GM20000 (cell line): ENCODE measurements at regions not wholly inside any gene's neighbourhood (a gene's known extent, or its start where the extent isn't known, plus 50 kb on each side); places are given as distances from the start of the nearest gene placed in this dataset.

Experiments
- DNase-seq: peaks from one replicate; pipeline ENCODE4 v3.0.0; 2012; ENCODE audit warnings: low spot score
- CTCF ChIP-seq: IDR thresholded peaks from 2 replicates; pipeline ENCODE4 v1.5.1; 2012; ENCODE audit warnings: mild to moderate bottlenecking, control low read depth; ENCODE audit errors: extremely low read depth, missing control alignments

GRCh38 chr2:223264541-223265193 is 212.7 kb downstream of the KCNE4 start:
- DNase-seq: no peak
- no peak for TF ChIP-seq CTCF

GRCh38 chr2:223267160-223267951 is 215.4 kb downstream of the KCNE4 start:
- no peak for TF ChIP-seq CTCF

GRCh38 chr2:223269386-223269785 is 217.4 kb downstream of the KCNE4 start:
- DNase-seq: no peak
- no peak for TF ChIP-seq CTCF

More at GRCh38 chr2:223267160-223267951, 215.4 kb downstream of the KCNE4 start:
- DNase-seq: no peak

GRCh38 chr2:223270548-223270947 is 218.6 kb downstream of the KCNE4 start:
- no peak for TF ChIP-seq CTCF
- no peak for DNase-seq

GRCh38 chr2:223273995-223274394 is 222.0 kb downstream of the KCNE4 start:
- no peak for TF ChIP-seq CTCF
- no peak for DNase-seq

- no peak for TF ChIP-seq CTCF
- DNase-seq: no peak
These were observed 230.2 kb downstream of the KCNE4 start for GRCh38 chr2:223282221-223282620.

- DNase-seq: no peak
- no peak for TF ChIP-seq CTCF
These were observed 231.3 kb downstream of the KCNE4 start for GRCh38 chr2:223283329-223283728.
